Activated naive CD8-positive, alpha-beta T cell treated with anti-CD3 and anti-CD28 coated beads for 36 hours (primary cell): ENCODE measurements at regions not wholly inside any gene's neighbourhood (a gene's known extent, or its start where the extent isn't known, plus 50 kb on each side); places are given as distances from the start of the nearest gene placed in this dataset.

ENCODE experiments used
- DNase-seq: peaks from one replicate; pipeline ENCODE4 v3.0.0; 2021
- H3K27ac Mint-ChIP-seq: one replicate; pipeline ENCODE4 v1.8.0; 2022; ENCODE audit warnings: mild to moderate bottlenecking, moderate library complexity, mixed read lengths
- H3K27me3 Mint-ChIP-seq: one replicate; pipeline ENCODE4 v1.8.0; 2022; ENCODE audit warnings: mild to moderate bottlenecking, mixed read lengths
- H3K36me3 Mint-ChIP-seq: one replicate; pipeline ENCODE4 v1.8.0; 2021; ENCODE audit warnings: mild to moderate bottlenecking, mixed read lengths
- H3K4me1 Mint-ChIP-seq: one replicate; pipeline ENCODE4 v1.8.0; 2021; ENCODE audit warnings: mixed read lengths
- H3K4me3 Mint-ChIP-seq: one replicate; pipeline ENCODE4 v1.8.0; 2022; ENCODE audit warnings: mild to moderate bottlenecking, moderate library complexity, mixed read lengths
- H3K9me3 Mint-ChIP-seq: one replicate; pipeline ENCODE4 v1.8.0; 2022; ENCODE audit warnings: mixed read lengths

- no peak for DNase-seq
- H3K27ac Mint-ChIP-seq = no peak overlapping the region
- H3K4me3 Mint-ChIP-seq = no peak overlapping the region
- peaks cover 1% of the 10 kb centered on the region for H3K27me3 Mint-ChIP-seq
- peaks cover 2% of the 10 kb centered on the region for H3K9me3 Mint-ChIP-seq
- H3K4me1 Mint-ChIP-seq = peaks cover 6% of the 10 kb centered on the region
- H3K36me3 Mint-ChIP-seq = no peaks in the 10 kb centered on the region
Measured at GRCh38 chr3:102182162-102182561, 252.7 kb upstream of the ZPLD1 start.

- Mint-ChIP-seq H3K36me3 (no peaks in the 10 kb centered on the region), H3K9me3 (peaks cover 2% of the 10 kb centered on the region), H3K27me3 (no peaks in the 10 kb centered on the region), H3K27ac (no peak overlapping the region), H3K4me1 (peaks cover 6% of the 10 kb centered on the region), H3K4me3 (no peak overlapping the region)
- DNase-seq = no peak
Measured at GRCh38 chr3:102183186-102183585, 251.6 kb upstream of the ZPLD1 start.

DNA sequence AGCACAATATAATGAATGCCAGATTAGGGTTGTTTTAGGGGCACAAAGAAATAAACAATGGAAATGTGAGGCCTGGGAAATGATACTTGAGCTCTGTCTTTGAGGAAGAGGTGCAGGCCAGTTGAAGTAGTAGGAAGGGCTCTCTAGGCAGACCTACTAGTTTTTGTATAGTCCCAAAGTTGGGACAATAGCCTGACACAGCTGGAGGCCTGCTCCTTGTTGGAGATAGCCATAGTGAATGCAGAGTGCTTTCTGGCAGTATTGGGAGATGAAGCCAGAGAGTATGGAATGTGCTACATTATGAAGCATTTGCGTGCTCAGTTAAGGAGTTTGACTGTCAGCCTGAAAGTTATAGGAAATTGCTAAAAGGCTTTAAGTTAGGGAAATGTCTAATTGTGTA lies 251.2 kb upstream of the ZPLD1 start:
- H3K4me3 Mint-ChIP-seq = no peak overlapping the region
- peaks cover 2% of the 10 kb centered on the region for H3K9me3 Mint-ChIP-seq
- H3K4me1 Mint-ChIP-seq = peaks cover 6% of the 10 kb centered on the region
- H3K27me3 Mint-ChIP-seq = no peaks in the 10 kb centered on the region
- H3K27ac Mint-ChIP-seq = no peak overlapping the region
- DNase-seq = no peak
- H3K36me3 Mint-ChIP-seq = no peaks in the 10 kb centered on the region

- Mint-ChIP-seq H3K27ac (no peak overlapping the region), H3K36me3 (peaks cover 2% of the 10 kb centered on the region), H3K4me1 (peaks cover 14% of the 10 kb centered on the region), H3K9me3 (peaks cover 4% of the 10 kb centered on the region), H3K4me3 (no peak overlapping the region), H3K27me3 (no peaks in the 10 kb centered on the region)
- no peak for DNase-seq
Measured at GRCh38 chr3:102189541-102189940, 245.3 kb upstream of the ZPLD1 start.

DNA sequence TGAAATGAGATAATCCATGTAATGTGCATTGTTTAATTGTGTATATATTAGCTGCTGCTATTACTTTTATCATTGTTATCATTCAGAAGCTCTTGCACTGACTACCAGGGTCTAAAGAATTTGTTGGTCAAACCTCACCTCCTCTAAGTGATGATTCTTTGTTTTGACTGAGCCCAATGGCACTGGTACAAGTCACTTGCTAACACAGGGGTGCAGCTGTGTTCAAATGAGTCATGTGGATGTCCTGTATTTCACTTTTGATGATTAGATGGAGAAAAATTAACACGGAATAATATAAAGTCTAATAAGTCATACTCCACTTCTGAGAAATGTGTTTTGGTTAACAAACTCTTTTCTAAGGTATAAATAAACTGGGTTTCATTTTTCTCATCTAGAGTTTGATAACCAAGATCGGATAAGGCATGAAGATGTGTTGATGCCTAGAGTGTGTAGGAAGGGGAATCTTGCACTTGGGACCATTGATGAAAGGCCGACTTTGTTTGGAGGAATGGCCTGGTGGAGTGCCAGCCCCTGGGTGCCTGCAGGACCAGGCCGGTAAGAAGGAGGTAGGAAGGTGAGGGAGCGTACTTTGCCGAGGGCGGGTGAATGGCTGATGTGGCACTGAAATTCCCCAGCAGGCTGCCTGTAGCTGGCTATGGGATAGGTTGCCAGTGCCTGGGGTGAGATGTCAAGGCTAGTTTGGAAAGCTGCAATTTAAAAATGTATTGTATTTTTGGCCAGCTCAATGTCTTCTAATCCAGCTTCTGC lies 244.7 kb upstream of the ZPLD1 start:
- no peak overlapping the region for H3K4me3 Mint-ChIP-seq
- no peak overlapping the region for H3K27ac Mint-ChIP-seq
- H3K4me1 Mint-ChIP-seq = peaks cover 14% of the 10 kb centered on the region
- peaks cover 2% of the 10 kb centered on the region for H3K36me3 Mint-ChIP-seq
- H3K27me3 Mint-ChIP-seq = no peaks in the 10 kb centered on the region
- peaks cover 4% of the 10 kb centered on the region for H3K9me3 Mint-ChIP-seq
- no peak for DNase-seq

DNA sequence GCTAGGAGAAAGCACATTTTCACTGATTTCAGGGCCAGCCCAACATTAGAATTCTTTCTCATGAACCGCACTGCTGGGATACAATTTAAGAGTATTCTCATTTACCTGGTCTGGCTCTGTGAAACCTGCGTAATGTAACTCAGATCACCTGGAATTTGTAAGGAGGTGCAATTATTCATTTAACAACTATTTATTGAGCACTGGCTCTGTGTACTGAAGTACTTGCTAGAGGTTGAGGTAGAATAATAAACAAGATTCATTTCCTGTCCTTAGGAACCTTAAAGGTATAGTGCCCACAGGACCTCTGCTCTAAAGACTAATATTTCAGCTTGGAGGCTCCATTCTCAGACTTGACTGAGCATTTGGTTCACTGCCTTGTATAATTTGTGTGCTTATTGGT lies 242.2 kb upstream of the ZPLD1 start:
- peaks cover 2% of the 10 kb centered on the region for H3K36me3 Mint-ChIP-seq

GRCh38 chr3:102193255-102193654 lies 241.6 kb upstream of the ZPLD1 start:
- no peak for DNase-seq

More for the DNA sequence above, 242.2 kb upstream of the ZPLD1 start:
- H3K4me3 Mint-ChIP-seq = no peak overlapping the region
- no peak for DNase-seq
- H3K27ac Mint-ChIP-seq = no peak overlapping the region
- peaks cover 14% of the 10 kb centered on the region for H3K4me1 Mint-ChIP-seq
- H3K27me3 Mint-ChIP-seq = no peaks in the 10 kb centered on the region
- peaks cover 2% of the 10 kb centered on the region for H3K9me3 Mint-ChIP-seq

GRCh38 chr3:102194001-102194400 lies 240.8 kb upstream of the ZPLD1 start:
- DNase-seq = no peak
- Mint-ChIP-seq H3K27ac (no peak overlapping the region), H3K36me3 (peaks cover 2% of the 10 kb centered on the region), H3K27me3 (no peaks in the 10 kb centered on the region), H3K9me3 (peaks cover 2% of the 10 kb centered on the region), H3K4me1 (peaks cover 14% of the 10 kb centered on the region), H3K4me3 (no peak overlapping the region)

More at GRCh38 chr3:102193255-102193654, 241.6 kb upstream of the ZPLD1 start:
- peaks cover 2% of the 10 kb centered on the region for H3K36me3 Mint-ChIP-seq
- H3K27me3 Mint-ChIP-seq = no peaks in the 10 kb centered on the region
- no peak overlapping the region for H3K4me3 Mint-ChIP-seq
- peaks cover 14% of the 10 kb centered on the region for H3K4me1 Mint-ChIP-seq
- H3K9me3 Mint-ChIP-seq = peaks cover 2% of the 10 kb centered on the region
- H3K27ac Mint-ChIP-seq = no peak overlapping the region

DNA sequence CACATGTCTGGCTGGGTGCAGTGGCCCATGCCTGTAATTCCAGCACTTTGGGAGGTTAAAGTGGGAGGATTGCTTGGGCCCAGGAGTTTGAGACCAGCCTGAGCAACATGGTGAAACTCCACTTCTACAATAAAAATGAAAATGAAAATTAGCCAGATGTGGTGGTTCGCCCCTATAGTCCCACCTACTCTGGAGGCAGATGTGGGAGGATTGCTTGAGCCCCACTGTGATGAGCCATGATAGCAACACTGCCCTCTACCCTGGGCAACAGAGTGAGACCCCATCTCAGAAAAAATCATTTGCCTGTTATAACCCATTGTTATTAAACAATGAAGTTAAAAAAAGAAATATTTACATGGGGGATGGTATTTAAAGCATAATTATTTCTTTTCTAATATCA lies 240.1 kb upstream of the ZPLD1 start:
- no peak overlapping the region for H3K4me3 Mint-ChIP-seq
- H3K36me3 Mint-ChIP-seq = peaks cover 2% of the 10 kb centered on the region
- no peaks in the 10 kb centered on the region for H3K27me3 Mint-ChIP-seq
- H3K27ac Mint-ChIP-seq = no peak overlapping the region
- H3K9me3 Mint-ChIP-seq = peaks cover 2% of the 10 kb centered on the region
- H3K4me1 Mint-ChIP-seq = peaks cover 12% of the 10 kb centered on the region
- DNase-seq = no peak

- Mint-ChIP-seq H3K9me3 (peaks cover 2% of the 10 kb centered on the region), H3K27ac (no peak overlapping the region), H3K4me3 (no peak overlapping the region), H3K4me1 (peaks cover 12% of the 10 kb centered on the region), H3K27me3 (no peaks in the 10 kb centered on the region), H3K36me3 (peaks cover 2% of the 10 kb centered on the region)
- DNase-seq = no peak
Measured at GRCh38 chr3:102195198-102195948, 239.4 kb upstream of the ZPLD1 start.

GRCh38 chr3:102200126-102200525 lies 234.7 kb upstream of the ZPLD1 start:
- no peak overlapping the region for H3K27ac Mint-ChIP-seq
- H3K4me3 Mint-ChIP-seq = no peak overlapping the region
- H3K27me3 Mint-ChIP-seq = peaks cover 4% of the 10 kb centered on the region
- peaks cover 2% of the 10 kb centered on the region for H3K9me3 Mint-ChIP-seq
- no peaks in the 10 kb centered on the region for H3K4me1 Mint-ChIP-seq
- DNase-seq = no peak
- H3K36me3 Mint-ChIP-seq = no peaks in the 10 kb centered on the region

DNA sequence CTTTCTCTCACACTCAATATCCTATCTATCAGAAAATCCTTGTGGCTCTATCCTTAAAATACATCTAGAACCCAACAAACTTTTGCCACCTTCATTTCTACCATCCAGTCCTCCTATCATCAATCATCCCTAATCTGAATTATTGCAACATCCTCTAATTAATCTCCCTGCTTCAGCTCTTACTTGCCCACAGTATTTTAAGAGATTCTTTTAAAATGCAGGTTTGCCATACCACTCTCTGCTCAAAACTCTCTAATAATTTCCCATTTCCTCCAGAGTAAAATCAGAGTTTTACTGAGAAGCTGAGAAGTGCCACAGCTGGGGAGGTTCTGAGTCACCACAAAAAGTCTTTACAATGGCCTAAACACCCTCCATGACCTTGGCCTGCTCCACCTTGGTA lies 234.3 kb upstream of the ZPLD1 start:
- DNase-seq = no peak
- H3K27me3 Mint-ChIP-seq = peaks cover 4% of the 10 kb centered on the region
- no peak overlapping the region for H3K27ac Mint-ChIP-seq
- no peak overlapping the region for H3K4me3 Mint-ChIP-seq
- peaks cover 2% of the 10 kb centered on the region for H3K36me3 Mint-ChIP-seq
- H3K9me3 Mint-ChIP-seq = peaks cover 2% of the 10 kb centered on the region
- H3K4me1 Mint-ChIP-seq = no peaks in the 10 kb centered on the region

DNA sequence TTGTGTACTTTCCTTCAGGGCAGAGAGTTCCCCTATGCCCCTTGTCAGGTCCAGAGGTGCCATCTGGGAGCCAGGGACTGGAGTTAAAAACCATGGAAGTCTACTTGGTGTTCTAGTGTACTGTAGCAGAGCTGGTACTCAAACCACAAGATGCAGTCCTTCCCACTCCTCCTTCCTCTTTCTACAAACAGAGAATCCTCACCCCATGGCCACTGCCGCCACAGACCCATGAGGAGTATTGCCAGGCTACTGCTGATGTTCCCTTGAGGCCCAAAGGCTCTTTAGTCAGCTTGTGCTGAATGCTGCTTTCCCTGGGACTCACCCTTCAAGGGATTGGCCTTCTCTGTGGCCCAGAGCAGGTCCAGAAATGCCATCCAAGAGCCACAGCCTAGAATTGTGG lies 229.2 kb upstream of the ZPLD1 start:
- peaks cover 7% of the 10 kb centered on the region for H3K9me3 Mint-ChIP-seq
- no peak for DNase-seq
- H3K27ac Mint-ChIP-seq = no peak overlapping the region
- peaks cover 4% of the 10 kb centered on the region for H3K27me3 Mint-ChIP-seq
- no peaks in the 10 kb centered on the region for H3K4me1 Mint-ChIP-seq
- peaks cover 7% of the 10 kb centered on the region for H3K36me3 Mint-ChIP-seq
- no peak overlapping the region for H3K4me3 Mint-ChIP-seq

DNA sequence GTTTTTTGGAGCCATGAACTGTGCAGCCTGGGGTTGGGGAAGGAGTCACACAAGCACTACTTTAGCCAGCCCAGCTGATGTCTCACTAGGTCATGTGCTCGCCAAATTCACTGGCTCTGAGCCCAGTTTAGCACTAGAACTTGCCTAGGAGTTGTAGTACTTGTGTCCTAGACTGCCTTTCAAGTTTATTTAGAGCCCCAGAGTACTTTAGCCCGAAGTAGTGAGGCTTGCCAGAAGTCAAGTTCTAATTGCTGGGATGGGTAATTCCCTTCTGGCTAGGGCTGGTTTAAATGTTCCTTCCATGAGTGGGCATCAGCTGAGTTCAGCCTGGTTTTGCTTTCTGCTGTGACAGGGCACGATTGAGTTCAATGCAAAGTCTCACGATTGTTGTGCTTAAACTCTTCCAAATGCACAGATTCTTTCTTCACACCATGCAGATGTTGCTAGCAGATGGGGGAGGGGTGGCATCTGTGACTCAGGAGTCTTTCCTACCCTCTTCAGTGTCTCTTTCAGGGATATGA lies 228.2 kb upstream of the ZPLD1 start:
- DNase-seq = no peak
- Mint-ChIP-seq H3K4me1 (no peaks in the 10 kb centered on the region), H3K9me3 (peaks cover 7% of the 10 kb centered on the region), H3K27me3 (peaks cover 4% of the 10 kb centered on the region), H3K36me3 (peaks cover 7% of the 10 kb centered on the region), H3K27ac (no peak overlapping the region), H3K4me3 (no peak overlapping the region)

- H3K36me3 Mint-ChIP-seq = peaks cover 7% of the 10 kb centered on the region
- DNase-seq = no peak
- no peak overlapping the region for H3K4me3 Mint-ChIP-seq
- H3K27me3 Mint-ChIP-seq = peaks cover 4% of the 10 kb centered on the region
- H3K9me3 Mint-ChIP-seq = peaks cover 7% of the 10 kb centered on the region
- H3K27ac Mint-ChIP-seq = no peak overlapping the region
- no peaks in the 10 kb centered on the region for H3K4me1 Mint-ChIP-seq
Measured at GRCh38 chr3:102207151-102207571, 227.7 kb upstream of the ZPLD1 start.
